ENCODE measurements at regions not wholly inside any gene's neighbourhood (a gene's known extent, or its start where the extent isn't known, plus 50 kb on each side); places are given as distances from the start of the nearest gene placed in this dataset.

- TF ChIP-seq CTCF (IDR thresholded peaks at IDR 0.05), result no peak
- no peak for TF ChIP-seq ZFX (IDR thresholded peaks at IDR 0.05; ENCODE audit: borderline replicate concordance)
Observed at GRCh38 chr4:12123707-12124106, 695.0 kb upstream of the HS3ST1 start.
